ENCODE measurements at regions not wholly inside any gene's neighbourhood (a gene's known extent, or its start where the extent isn't known, plus 50 kb on each side); places are given as distances from the start of the nearest gene placed in this dataset.

DNA sequence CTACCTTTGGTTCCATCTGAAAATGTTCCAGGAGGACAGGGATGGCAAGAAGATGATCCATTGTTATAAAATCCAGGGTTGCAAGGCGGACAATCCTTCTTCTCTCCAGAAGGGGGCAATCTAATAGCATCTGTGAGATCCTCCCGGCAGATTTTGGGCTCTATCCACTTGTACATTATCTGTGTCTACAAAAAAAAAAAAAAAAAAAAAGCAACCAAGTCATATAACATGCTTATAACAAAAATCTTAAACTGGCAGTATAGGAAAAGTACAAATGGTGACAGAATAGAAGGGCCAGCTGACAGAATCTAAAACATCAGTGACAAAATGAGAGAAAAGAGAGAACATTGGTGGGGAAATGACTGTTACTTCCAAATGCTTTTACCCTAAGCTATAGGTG lies 132.7 kb downstream of the ELAPOR2 start:
- Histone ChIP-seq H3K9ac (ENCODE audit: low read length) (no peak overlapping the region), H3K36me3 (ENCODE audit: control insufficient read depth, insufficient read depth, low read length, severe bottlenecking) (no peaks in the 10 kb centered on the region), H3K9me3 (ENCODE audit: control insufficient read depth, low read length) (no peaks in the 10 kb centered on the region), H3K4me3 (ENCODE audit: low read length) (no peak overlapping the region), H3K27me3 (replicated peaks; ENCODE audit: control insufficient read depth, insufficient read depth, low read length) (no peaks in the 10 kb centered on the region), H3K4me1 (ENCODE audit: control insufficient read depth, insufficient read depth, low read length) (peaks cover 13% of the 10 kb centered on the region)
- DNase-seq (ENCODE audit: low read depth), result peak; percentile 89

GRCh38 chr7:86925221-86925620 lies 134.2 kb downstream of the ELAPOR2 start:
- Histone ChIP-seq H3K4me1 (ENCODE audit: control insufficient read depth, insufficient read depth, low read length) (peaks cover 8% of the 10 kb centered on the region), H3K27me3 (replicated peaks; ENCODE audit: control insufficient read depth, insufficient read depth, low read length) (no peaks in the 10 kb centered on the region), H3K36me3 (ENCODE audit: control insufficient read depth, insufficient read depth, low read length, severe bottlenecking) (no peaks in the 10 kb centered on the region), H3K9ac (ENCODE audit: low read length) (no peak overlapping the region), H3K9me3 (ENCODE audit: control insufficient read depth, low read length) (no peaks in the 10 kb centered on the region), H3K4me3 (ENCODE audit: low read length) (no peak overlapping the region)
- no peak for DNase-seq (ENCODE audit: low read depth)

GRCh38 chr7:86923527-86923926 lies 135.9 kb downstream of the ELAPOR2 start:
- H3K9me3 ChIP-seq (ENCODE audit: control insufficient read depth, low read length), result no peaks in the 10 kb centered on the region
- no peak overlapping the region for H3K4me3 ChIP-seq (ENCODE audit: low read length)
- peaks cover 8% of the 10 kb centered on the region for H3K4me1 ChIP-seq (ENCODE audit: control insufficient read depth, insufficient read depth, low read length)
- H3K27me3 ChIP-seq (replicated peaks; ENCODE audit: control insufficient read depth, insufficient read depth, low read length), result no peaks in the 10 kb centered on the region
- H3K9ac ChIP-seq (ENCODE audit: low read length), result no peak overlapping the region
- H3K36me3 ChIP-seq (ENCODE audit: control insufficient read depth, insufficient read depth, low read length, severe bottlenecking), result no peaks in the 10 kb centered on the region
- no peak for DNase-seq (ENCODE audit: low read depth)

DNA sequence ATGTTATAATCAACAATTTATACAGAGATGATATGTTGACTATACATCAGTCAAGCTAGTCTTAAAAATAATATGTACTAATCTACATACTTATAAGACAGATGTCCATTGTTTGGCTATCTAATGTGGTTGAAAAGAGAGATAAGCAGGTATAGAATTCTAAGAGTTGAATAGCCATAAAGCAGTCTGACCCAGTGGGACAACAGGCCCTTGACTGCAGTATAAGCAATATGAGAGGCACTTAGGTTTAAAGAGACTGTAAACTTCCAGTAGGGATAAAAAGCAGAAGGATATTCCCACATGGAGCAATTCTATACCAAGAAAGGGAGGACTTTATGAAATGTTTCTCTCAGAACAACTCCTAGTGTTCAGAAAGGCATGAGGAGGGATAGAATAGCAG lies 139.3 kb downstream of the ELAPOR2 start:
- Histone ChIP-seq H3K4me1 (ENCODE audit: control insufficient read depth, insufficient read depth, low read length) (peaks cover 8% of the 10 kb centered on the region), H3K27me3 (replicated peaks; ENCODE audit: control insufficient read depth, insufficient read depth, low read length) (no peaks in the 10 kb centered on the region), H3K4me3 (ENCODE audit: low read length) (no peak overlapping the region), H3K9ac (ENCODE audit: low read length) (no peak overlapping the region), H3K9me3 (ENCODE audit: control insufficient read depth, low read length) (no peaks in the 10 kb centered on the region), H3K36me3 (ENCODE audit: control insufficient read depth, insufficient read depth, low read length, severe bottlenecking) (no peaks in the 10 kb centered on the region)
- no peak for DNase-seq (ENCODE audit: low read depth)

DNA sequence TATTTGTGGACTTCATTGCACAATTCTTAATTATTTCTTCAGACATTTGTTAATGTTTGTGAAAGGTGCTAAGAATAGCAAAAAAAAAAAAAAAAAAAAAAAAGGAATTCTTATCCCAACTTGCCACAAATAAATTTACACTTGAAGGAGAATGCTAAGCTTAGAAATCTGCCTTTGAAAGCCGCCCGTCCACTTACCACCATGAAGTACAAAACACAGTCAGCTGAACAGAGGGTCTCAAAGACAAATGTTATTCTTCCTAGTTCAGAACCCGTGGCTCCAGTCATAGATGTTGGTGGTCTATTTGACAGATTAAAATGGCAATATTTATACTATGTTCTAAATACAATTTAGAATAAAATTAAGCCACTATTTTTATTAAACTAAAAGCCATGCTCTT lies 141.2 kb downstream of the ELAPOR2 start:
- no peaks in the 10 kb centered on the region for H3K9me3 ChIP-seq (ENCODE audit: control insufficient read depth, low read length)
- H3K4me3 ChIP-seq (ENCODE audit: low read length), result no peak overlapping the region
- no peak for DNase-seq (ENCODE audit: low read depth)
- H3K36me3 ChIP-seq (ENCODE audit: control insufficient read depth, insufficient read depth, low read length, severe bottlenecking), result no peaks in the 10 kb centered on the region
- no peak overlapping the region for H3K9ac ChIP-seq (ENCODE audit: low read length)
- H3K4me1 ChIP-seq (ENCODE audit: control insufficient read depth, insufficient read depth, low read length), result peaks cover 15% of the 10 kb centered on the region
- no peaks in the 10 kb centered on the region for H3K27me3 ChIP-seq (replicated peaks; ENCODE audit: control insufficient read depth, insufficient read depth, low read length)

- Histone ChIP-seq H3K4me1 (ENCODE audit: control insufficient read depth, insufficient read depth, low read length) (peaks cover 16% of the 10 kb centered on the region), H3K9me3 (ENCODE audit: control insufficient read depth, low read length) (no peaks in the 10 kb centered on the region), H3K9ac (ENCODE audit: low read length) (no peak overlapping the region), H3K36me3 (ENCODE audit: control insufficient read depth, insufficient read depth, low read length, severe bottlenecking) (peaks cover 3% of the 10 kb centered on the region), H3K27me3 (replicated peaks; ENCODE audit: control insufficient read depth, insufficient read depth, low read length) (no peaks in the 10 kb centered on the region), H3K4me3 (ENCODE audit: low read length) (no peak overlapping the region)
- DNase-seq (ENCODE audit: low read depth), result no peak
Measured at GRCh38 chr7:86916277-86916825, 143.1 kb downstream of the ELAPOR2 start.

DNA sequence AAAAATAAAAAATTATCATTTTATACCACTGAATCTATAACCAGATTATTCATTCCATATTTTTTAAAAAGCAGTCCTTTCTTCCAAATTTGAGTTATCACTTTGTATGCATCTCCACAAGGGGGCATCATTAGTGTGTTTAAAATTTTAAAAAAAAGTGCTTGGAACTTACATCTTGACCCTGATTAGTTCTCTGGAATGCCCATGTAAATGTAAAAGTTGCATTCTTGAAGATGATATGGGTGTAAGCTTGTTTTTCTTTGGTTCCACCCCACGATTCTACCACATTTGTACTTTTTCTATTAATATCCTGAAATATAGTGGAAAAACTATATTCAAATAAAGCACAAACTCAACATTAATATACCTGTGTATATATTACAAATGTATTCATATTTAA lies 144.9 kb downstream of the ELAPOR2 start:
- no peaks in the 10 kb centered on the region for H3K27me3 ChIP-seq (replicated peaks; ENCODE audit: control insufficient read depth, insufficient read depth, low read length)
- DNase-seq (ENCODE audit: low read depth), result peak; percentile 65
- H3K4me3 ChIP-seq (ENCODE audit: low read length), result no peak overlapping the region
- peaks cover 16% of the 10 kb centered on the region for H3K4me1 ChIP-seq (ENCODE audit: control insufficient read depth, insufficient read depth, low read length)
- no peak overlapping the region for H3K9ac ChIP-seq (ENCODE audit: low read length)
- peaks cover 3% of the 10 kb centered on the region for H3K36me3 ChIP-seq (ENCODE audit: control insufficient read depth, insufficient read depth, low read length, severe bottlenecking)
- no peaks in the 10 kb centered on the region for H3K9me3 ChIP-seq (ENCODE audit: control insufficient read depth, low read length)

All from adipocyte (in vitro differentiated cells).